DND-41 (cell line): ENCODE measurements at regions not wholly inside any gene's neighbourhood (a gene's known extent, or its start where the extent isn't known, plus 50 kb on each side); places are given as distances from the start of the nearest gene placed in this dataset.

Experiments used
- ATAC-seq: fragments of 200-7000 bp; cut with Tn5 transposase; 3 replicates; pipeline ENCODE4 v1.9.1; 2021; ENCODE audit warnings: low read depth; ENCODE audit not compliant: insufficient read depth
- DNase-seq: peaks from one replicate; pipeline ENCODE4 v3.0.0-alpha.2; 2020
- H2AFZ ChIP-seq: 2 replicates; pipeline ENCODE4 v1.6.0; 2012; ENCODE audit warnings: low read depth, low read length
- H3K27ac ChIP-seq: 2 replicates; pipeline ENCODE4 v1.5.1; 2012; ENCODE audit warnings: low read length, inconsistent platforms
- H3K27me3 ChIP-seq: fragments of 200-600 bp; sonication (generic); 2 replicates; pipeline ENCODE4 v1.6.0; 2012; ENCODE audit warnings: low read length, mild to moderate bottlenecking, inconsistent platforms; ENCODE audit not compliant: insufficient read depth, poor library complexity
- H3K36me3 ChIP-seq: 2 replicates; pipeline ENCODE4 v1.5.1; 2012; ENCODE audit warnings: low read length, inconsistent platforms; ENCODE audit not compliant: insufficient read depth
- H3K4me1 ChIP-seq: 2 replicates; pipeline ENCODE4 v1.5.1; 2012; ENCODE audit warnings: mild to moderate bottlenecking, low read length; ENCODE audit not compliant: insufficient read depth
- H3K4me2 ChIP-seq: 2 replicates; pipeline ENCODE4 v1.6.0; 2012; ENCODE audit warnings: mild to moderate bottlenecking, moderate library complexity, low read length, inconsistent platforms; ENCODE audit not compliant: insufficient read depth
- H3K4me3 ChIP-seq, 2 experiments: fragments of 200-600 bp in 1 of 2; shearing (Covaris generic) in 1 of 2; 2 replicates each; pipeline ENCODE4 v1.5.1; 2012 to 2016; ENCODE audit warnings: inconsistent platforms in 2 of 2, low read length in 2 of 2, mild to moderate bottlenecking in 2 of 2, low read depth in 1 of 2, moderate library complexity in 1 of 2
- H3K79me2 ChIP-seq: 2 replicates; pipeline ENCODE4 v1.6.0; 2012; ENCODE audit warnings: low read length, inconsistent platforms; ENCODE audit not compliant: insufficient read depth
- H3K9ac ChIP-seq: 2 replicates; pipeline ENCODE4 v1.6.0; 2012; ENCODE audit warnings: low read depth, mild to moderate bottlenecking, inconsistent platforms, low read length, moderate library complexity
- H3K9me3 ChIP-seq: 2 replicates; pipeline ENCODE4 v1.5.1; 2012; ENCODE audit warnings: low read length, moderate library complexity, mild to moderate bottlenecking, inconsistent platforms; ENCODE audit not compliant: insufficient read depth, severe bottlenecking
- H4K20me1 ChIP-seq: 2 replicates; pipeline ENCODE4 v1.6.0; 2012; ENCODE audit warnings: low read length; ENCODE audit not compliant: insufficient read depth
- CTCF ChIP-seq: IDR thresholded peaks from 2 replicates; pipeline ENCODE4 v1.5.1; 2012; ENCODE audit warnings: borderline replicate concordance, low read length, moderate library complexity, mild to moderate bottlenecking; ENCODE audit not compliant: poor library complexity, severe bottlenecking; ENCODE audit errors: extremely low read depth
- EZH2 ChIP-seq: IDR thresholded peaks from 3 replicates; pipeline ENCODE4 v1.6.1; 2012; ENCODE audit warnings: borderline replicate concordance, low read depth, mild to moderate bottlenecking, moderate library complexity, low read length, inconsistent platforms; ENCODE audit not compliant: severe bottlenecking

- ATAC-seq (no peak), DNase-seq (no peak)
- H4K20me1 ChIP-seq = no peaks in the 10 kb centered on the region
- H3K27me3 ChIP-seq = no peaks in the 10 kb centered on the region
- H2AFZ ChIP-seq = no peak overlapping the region
- no peak overlapping the region for H3K27ac ChIP-seq
- TF ChIP-seq EZH2 = no peak
- TF ChIP-seq CTCF = no peak
- H3K4me2 ChIP-seq = no peak overlapping the region
- H3K9me3 ChIP-seq = no peaks in the 10 kb centered on the region
- no peaks in the 10 kb centered on the region for H3K79me2 ChIP-seq
- H3K4me3 ChIP-seq = no peak overlapping the region
- no peaks in the 10 kb centered on the region for H3K36me3 ChIP-seq
- no peak overlapping the region for H3K9ac ChIP-seq
- H3K4me1 ChIP-seq = no peaks in the 10 kb centered on the region
These were observed 485.7 kb upstream of the ANO5 start for GRCh38 chr11:21707116-21707739.

GRCh38 chr11:21710809-21711208 is 482.1 kb upstream of the ANO5 start:
- Histone ChIP-seq H3K9ac (no peak overlapping the region), H3K36me3 (no peaks in the 10 kb centered on the region), H3K4me2 (no peak overlapping the region), H2AFZ (no peak overlapping the region), H3K4me3 (no peak overlapping the region), H3K27ac (no peak overlapping the region), H3K27me3 (no peaks in the 10 kb centered on the region), H3K4me1 (no peaks in the 10 kb centered on the region), H3K9me3 (no peaks in the 10 kb centered on the region), H3K79me2 (no peaks in the 10 kb centered on the region), H4K20me1 (no peaks in the 10 kb centered on the region)
- ATAC-seq (no peak), DNase-seq (no peak)
- no peak for TF ChIP-seq CTCF
- TF ChIP-seq EZH2 = no peak

DNA sequence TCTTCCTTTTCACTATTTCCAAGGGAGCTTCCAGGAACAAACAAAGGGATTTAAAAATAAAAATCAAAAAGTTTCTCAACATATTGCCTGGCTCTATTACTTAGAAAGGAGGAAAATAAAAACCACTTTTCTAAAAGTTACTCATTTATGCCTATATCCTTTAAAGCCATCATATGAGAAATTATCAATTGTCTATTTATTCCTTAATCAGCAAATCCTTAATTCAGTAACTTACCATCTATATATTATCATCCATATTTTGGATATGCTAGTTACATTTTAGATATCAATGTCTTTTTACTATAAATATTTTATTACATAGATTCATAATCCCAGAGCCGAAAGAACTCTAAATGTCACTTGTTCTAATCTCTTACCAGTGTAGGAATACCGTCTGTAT is 481.5 kb upstream of the ANO5 start:
- H2AFZ ChIP-seq = no peak overlapping the region

More for the DNA sequence above, 481.5 kb upstream of the ANO5 start:
- H3K4me2 ChIP-seq = no peak overlapping the region
- TF ChIP-seq CTCF = no peak
- no peak for TF ChIP-seq EZH2
- H4K20me1 ChIP-seq = no peaks in the 10 kb centered on the region
- no peaks in the 10 kb centered on the region for H3K4me1 ChIP-seq
- ATAC-seq = no peak
- H3K27ac ChIP-seq = no peak overlapping the region
- H3K27me3 ChIP-seq = no peaks in the 10 kb centered on the region
- no peaks in the 10 kb centered on the region for H3K9me3 ChIP-seq
- H3K9ac ChIP-seq = no peak overlapping the region
- no peak for DNase-seq
- no peaks in the 10 kb centered on the region for H3K79me2 ChIP-seq
- no peak overlapping the region for H3K4me3 ChIP-seq
- no peaks in the 10 kb centered on the region for H3K36me3 ChIP-seq
